Nucleus accumbens (tissue), 56 donors: ENCODE measurements at regions not wholly inside any gene's neighbourhood (a gene's known extent, or its start where the extent isn't known, plus 50 kb on each side); places are given as distances from the start of the nearest gene placed in this dataset.

ENCODE experiments used
- DNase-seq, 56 donors: peaks; one replicate each; lab custom pipeline; 2025; lab: John Stamatoyannopoulos, UW

- no peak for DNase-seq
Measured at GRCh38 chr1:218752126-218752525, 407.0 kb downstream of the TGFB2 start.

- DNase-seq, result no peak
Measured at GRCh38 chr1:218754477-218754876, 409.3 kb downstream of the TGFB2 start.

- DNase-seq, result no peak
Measured at GRCh38 chr1:218755128-218755527, 410.0 kb downstream of the TGFB2 start.

GRCh38 chr1:218759795-218760194 lies 413.9 kb upstream of the LYPLAL1 start:
- no peak for DNase-seq

GRCh38 chr1:218760601-218761570 lies 412.8 kb upstream of the LYPLAL1 start:
- no peak for DNase-seq

- no peak for DNase-seq
Measured at GRCh38 chr1:218763538-218763937, 410.1 kb upstream of the LYPLAL1 start.

- no peak for DNase-seq
Measured at GRCh38 chr1:218765753-218766152, 407.9 kb upstream of the LYPLAL1 start.

- DNase-seq, result no peak
Measured at GRCh38 chr1:218771931-218772330, 401.7 kb upstream of the LYPLAL1 start.

GRCh38 chr1:218772575-218772974 lies 401.1 kb upstream of the LYPLAL1 start:
- no peak for DNase-seq

- no peak for DNase-seq
Measured at GRCh38 chr1:218775501-218776021, 398.1 kb upstream of the LYPLAL1 start.

- DNase-seq, result no peak
Measured at GRCh38 chr1:218778257-218779126, 395.2 kb upstream of the LYPLAL1 start.

- DNase-seq, result no peak
Measured at GRCh38 chr1:218779341-218780100, 394.2 kb upstream of the LYPLAL1 start.

- DNase-seq, result no peak
Measured at GRCh38 chr1:218783131-218783530, 390.5 kb upstream of the LYPLAL1 start.

- no peak for DNase-seq
Measured at GRCh38 chr1:218783916-218784315, 389.8 kb upstream of the LYPLAL1 start.

GRCh38 chr1:218785928-218786327 lies 387.8 kb upstream of the LYPLAL1 start:
- no peak for DNase-seq

GRCh38 chr1:218787826-218788225 lies 385.9 kb upstream of the LYPLAL1 start:
- DNase-seq, result no peak

- no peak for DNase-seq
Measured at GRCh38 chr1:218796773-218797172, 376.9 kb upstream of the LYPLAL1 start.

GRCh38 chr1:218802799-218803198 lies 370.9 kb upstream of the LYPLAL1 start:
- no peak for DNase-seq

GRCh38 chr1:218803351-218803997 lies 370.2 kb upstream of the LYPLAL1 start:
- DNase-seq, result no peak
